Neutrophil (primary cell): ENCODE measurements at regions not wholly inside any gene's neighbourhood (a gene's known extent, or its start where the extent isn't known, plus 50 kb on each side); places are given as distances from the start of the nearest gene placed in this dataset.

Source experiments
- H3K27ac ChIP-seq: fragments of 200-600 bp; sonication (generic); 2 replicates; pipeline ENCODE4 v1.5.1; 2016; ENCODE audit warnings: mild to moderate bottlenecking, moderate library complexity
- H3K27me3 ChIP-seq: fragments of 200-600 bp; sonication (generic); 2 replicates; pipeline ENCODE4 v1.6.0; 2016; ENCODE audit warnings: mild to moderate bottlenecking
- H3K36me3 ChIP-seq: fragments of 200-600 bp; sonication (generic); 2 replicates; pipeline ENCODE4 v1.5.1; 2017
- H3K4me1 ChIP-seq, 2 experiments: fragments of 200-600 bp in 1 of 2; sonication (generic) in 1 of 2; 1 replicate in 1 of 2; 2 replicates in 1 of 2; pipeline versions ENCODE4 v1.5.1 to v1.6.1; 2013 to 2016; ENCODE audit warnings: low read depth in 1 of 2, low read length in 1 of 2, mild to moderate bottlenecking in 1 of 2, moderate library complexity in 1 of 2; ENCODE audit not compliant: control insufficient read depth in 1 of 2, insufficient read depth in 1 of 2
- H3K4me3 ChIP-seq, 2 experiments: fragments of 200-600 bp in 1 of 2; sonication (generic) in 1 of 2; 1 replicate in 1 of 2; 2 replicates in 1 of 2; pipeline ENCODE4 v1.5.1; 2013 to 2016; ENCODE audit warnings: low read depth in 1 of 2, low read length in 1 of 2, mild to moderate bottlenecking in 1 of 2, moderate library complexity in 1 of 2
- H3K9me3 ChIP-seq: fragments of 200-600 bp; sonication (generic); 2 replicates; pipeline ENCODE4 v1.5.1; 2016
- TF ChIP-seq, protein P1 (sequence below): fragments of 200-600 bp; sonication (generic); IDR thresholded peaks from 2 replicates; pipeline ENCODE4 v1.5.1; 2016; ENCODE audit warnings: antibody characterized with exemption

DNA sequence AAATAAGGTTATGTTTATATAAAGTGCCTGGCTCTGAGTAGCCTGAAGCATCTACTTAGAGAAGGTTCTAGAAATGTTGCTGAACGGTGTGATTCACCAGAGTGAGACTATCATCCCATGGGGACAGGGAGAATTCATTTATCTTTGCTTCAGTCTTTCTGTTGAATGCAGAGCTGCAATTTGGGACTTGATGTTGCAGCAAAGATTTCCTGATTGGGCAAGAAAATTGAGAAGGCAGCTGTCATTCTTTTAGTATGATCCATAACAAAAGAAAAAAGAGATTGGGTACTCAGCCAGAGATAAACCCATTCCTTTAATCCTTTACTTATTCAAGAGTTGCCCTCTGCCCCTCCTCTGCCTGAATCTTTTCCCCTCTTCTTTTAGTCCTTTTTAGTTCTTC lies 456.3 kb upstream of the WWC1 start:
- H3K4me1 ChIP-seq = no peaks in the 10 kb centered on the region
- H3K27me3 ChIP-seq = no peaks in the 10 kb centered on the region

DNA sequence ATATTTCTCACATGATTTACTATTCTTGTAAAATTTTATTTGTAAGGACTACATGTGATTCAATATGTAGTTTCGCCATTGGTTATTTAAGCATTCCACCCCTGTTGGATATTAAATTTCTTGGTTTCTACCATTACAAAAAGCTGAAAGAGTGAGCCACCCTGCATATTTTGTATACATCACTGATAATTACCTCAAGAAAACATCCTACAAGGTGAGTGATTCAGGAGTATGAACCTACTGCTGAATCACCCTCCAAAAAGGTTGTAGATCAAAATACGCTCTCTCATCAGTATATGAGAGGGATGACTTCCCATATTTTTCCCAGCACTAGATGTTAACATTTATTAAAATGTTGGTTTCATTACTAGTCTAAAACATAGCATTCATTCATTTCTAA lies 454.3 kb upstream of the WWC1 start:
- no peaks in the 10 kb centered on the region for H3K4me1 ChIP-seq
- no peaks in the 10 kb centered on the region for H3K27me3 ChIP-seq
- TF ChIP-seq, protein P1, sequence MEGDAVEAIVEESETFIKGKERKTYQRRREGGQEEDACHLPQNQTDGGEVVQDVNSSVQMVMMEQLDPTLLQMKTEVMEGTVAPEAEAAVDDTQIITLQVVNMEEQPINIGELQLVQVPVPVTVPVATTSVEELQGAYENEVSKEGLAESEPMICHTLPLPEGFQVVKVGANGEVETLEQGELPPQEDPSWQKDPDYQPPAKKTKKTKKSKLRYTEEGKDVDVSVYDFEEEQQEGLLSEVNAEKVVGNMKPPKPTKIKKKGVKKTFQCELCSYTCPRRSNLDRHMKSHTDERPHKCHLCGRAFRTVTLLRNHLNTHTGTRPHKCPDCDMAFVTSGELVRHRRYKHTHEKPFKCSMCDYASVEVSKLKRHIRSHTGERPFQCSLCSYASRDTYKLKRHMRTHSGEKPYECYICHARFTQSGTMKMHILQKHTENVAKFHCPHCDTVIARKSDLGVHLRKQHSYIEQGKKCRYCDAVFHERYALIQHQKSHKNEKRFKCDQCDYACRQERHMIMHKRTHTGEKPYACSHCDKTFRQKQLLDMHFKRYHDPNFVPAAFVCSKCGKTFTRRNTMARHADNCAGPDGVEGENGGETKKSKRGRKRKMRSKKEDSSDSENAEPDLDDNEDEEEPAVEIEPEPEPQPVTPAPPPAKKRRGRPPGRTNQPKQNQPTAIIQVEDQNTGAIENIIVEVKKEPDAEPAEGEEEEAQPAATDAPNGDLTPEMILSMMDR = no peak
- no peaks in the 10 kb centered on the region for H3K9me3 ChIP-seq
- H3K4me3 ChIP-seq = no peak overlapping the region
- no peaks in the 10 kb centered on the region for H3K36me3 ChIP-seq
- H3K27ac ChIP-seq = no peak overlapping the region

More for the DNA sequence above, 456.3 kb upstream of the WWC1 start:
- Histone ChIP-seq H3K9me3 (no peaks in the 10 kb centered on the region), H3K36me3 (no peaks in the 10 kb centered on the region), H3K27ac (no peak overlapping the region), H3K4me3 (no peak overlapping the region)
- TF ChIP-seq, protein P1 = no peak

DNA sequence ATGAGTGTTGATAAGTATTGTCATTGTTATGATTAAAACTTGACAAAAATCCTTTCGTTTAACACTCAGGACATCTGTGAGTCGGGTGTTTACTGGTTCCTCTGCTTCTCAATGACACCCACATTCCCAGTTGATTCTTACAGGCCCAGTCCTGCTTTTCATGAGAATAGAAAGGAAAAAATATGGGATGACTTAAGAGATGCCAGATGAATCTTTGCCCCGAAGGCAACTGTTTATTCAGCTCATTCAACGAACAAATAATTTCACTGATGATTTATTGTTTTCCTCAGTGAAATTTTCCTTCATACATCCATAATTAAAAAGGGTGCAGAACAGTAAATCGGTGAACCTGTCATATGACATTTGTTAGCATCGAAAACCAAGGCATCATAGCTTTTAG lies 452.4 kb upstream of the WWC1 start:
- no peaks in the 10 kb centered on the region for H3K27me3 ChIP-seq
- TF ChIP-seq, protein P1 = no peak
- no peak overlapping the region for H3K27ac ChIP-seq
- no peak overlapping the region for H3K4me3 ChIP-seq
- H3K36me3 ChIP-seq = no peaks in the 10 kb centered on the region
- H3K9me3 ChIP-seq = no peaks in the 10 kb centered on the region
- H3K4me1 ChIP-seq = no peaks in the 10 kb centered on the region

DNA sequence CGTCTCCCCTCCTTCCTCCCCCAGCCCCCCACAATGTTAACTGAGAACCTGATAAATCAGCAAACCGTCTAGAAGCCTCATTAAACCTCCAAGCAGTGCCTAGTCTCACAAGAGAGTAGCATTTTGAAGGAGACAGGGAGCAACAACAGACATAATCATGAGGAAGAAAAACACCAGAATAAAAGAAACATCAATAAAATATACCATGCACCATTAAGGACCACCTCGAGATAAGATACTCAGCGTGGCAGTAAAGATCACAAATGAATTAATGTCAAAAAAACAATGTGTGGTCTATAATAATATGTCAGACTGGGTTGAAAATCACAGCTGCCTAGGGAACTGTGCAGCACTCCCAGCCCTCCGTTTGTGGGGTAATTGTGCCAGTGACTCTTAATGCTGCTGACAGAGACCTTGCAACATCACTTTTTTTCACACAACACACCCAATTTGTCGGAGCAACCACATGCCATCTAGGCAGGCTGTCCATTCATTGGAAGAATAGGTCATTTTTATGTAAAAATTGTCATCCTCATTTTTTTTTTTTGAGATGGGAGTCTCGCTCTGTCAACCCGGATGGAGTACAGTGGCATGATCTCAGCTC lies 450.8 kb upstream of the WWC1 start:
- Histone ChIP-seq H3K4me3 (no peak overlapping the region), H3K9me3 (no peaks in the 10 kb centered on the region), H3K4me1 (no peaks in the 10 kb centered on the region), H3K27me3 (no peaks in the 10 kb centered on the region), H3K36me3 (no peaks in the 10 kb centered on the region), H3K27ac (no peak overlapping the region)
- TF ChIP-seq, protein P1 = no peak

DNA sequence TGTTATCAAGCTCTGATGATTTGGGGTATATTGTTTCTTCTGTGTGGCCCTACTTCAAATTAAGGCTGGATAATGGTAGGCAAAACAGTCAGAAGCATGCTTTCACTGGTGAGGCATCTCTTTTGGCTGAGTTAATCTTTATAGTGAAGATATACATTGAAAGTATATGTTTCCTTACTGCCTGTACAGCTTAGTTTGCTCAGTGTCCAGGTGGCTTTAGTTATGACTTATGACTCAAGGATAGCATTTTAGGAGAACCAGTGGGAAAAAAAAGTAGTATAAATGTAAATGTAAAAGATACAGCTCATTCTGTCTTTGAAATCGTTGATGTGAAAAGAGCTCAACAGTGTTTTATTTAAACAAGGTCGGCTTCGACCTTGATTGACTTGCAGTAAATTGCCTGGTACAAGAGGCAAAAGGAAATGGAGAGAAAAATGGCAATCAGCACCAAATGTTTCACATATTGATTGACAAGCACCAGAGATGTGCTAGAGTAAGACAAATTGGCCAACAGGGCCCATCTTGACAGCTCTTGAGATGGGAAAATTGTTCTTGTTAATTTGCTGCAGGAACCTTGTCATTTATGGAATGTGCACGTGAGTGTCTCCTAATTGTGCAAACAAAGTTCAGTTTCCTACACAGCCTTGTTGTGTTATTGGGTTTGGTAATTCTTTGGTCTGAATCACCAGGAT lies 447.4 kb upstream of the WWC1 start:
- Histone ChIP-seq H3K27ac (no peak overlapping the region), H3K36me3 (no peaks in the 10 kb centered on the region), H3K9me3 (no peaks in the 10 kb centered on the region), H3K4me1 (no peaks in the 10 kb centered on the region), H3K4me3 (no peak overlapping the region), H3K27me3 (no peaks in the 10 kb centered on the region)
- TF ChIP-seq, protein P1 = no peak
